HUDEP-2 (cell line): ENCODE measurements at regions not wholly inside any gene's neighbourhood (a gene's known extent, or its start where the extent isn't known, plus 50 kb on each side); places are given as distances from the start of the nearest gene placed in this dataset.

Source experiments
- DNase-seq, 76 experiments: peaks; one replicate each; lab custom pipeline; 2025; ENCODE audit not compliant: unreplicated experiment in 76 of 76; lab: John Stamatoyannopoulos, UW

DNA sequence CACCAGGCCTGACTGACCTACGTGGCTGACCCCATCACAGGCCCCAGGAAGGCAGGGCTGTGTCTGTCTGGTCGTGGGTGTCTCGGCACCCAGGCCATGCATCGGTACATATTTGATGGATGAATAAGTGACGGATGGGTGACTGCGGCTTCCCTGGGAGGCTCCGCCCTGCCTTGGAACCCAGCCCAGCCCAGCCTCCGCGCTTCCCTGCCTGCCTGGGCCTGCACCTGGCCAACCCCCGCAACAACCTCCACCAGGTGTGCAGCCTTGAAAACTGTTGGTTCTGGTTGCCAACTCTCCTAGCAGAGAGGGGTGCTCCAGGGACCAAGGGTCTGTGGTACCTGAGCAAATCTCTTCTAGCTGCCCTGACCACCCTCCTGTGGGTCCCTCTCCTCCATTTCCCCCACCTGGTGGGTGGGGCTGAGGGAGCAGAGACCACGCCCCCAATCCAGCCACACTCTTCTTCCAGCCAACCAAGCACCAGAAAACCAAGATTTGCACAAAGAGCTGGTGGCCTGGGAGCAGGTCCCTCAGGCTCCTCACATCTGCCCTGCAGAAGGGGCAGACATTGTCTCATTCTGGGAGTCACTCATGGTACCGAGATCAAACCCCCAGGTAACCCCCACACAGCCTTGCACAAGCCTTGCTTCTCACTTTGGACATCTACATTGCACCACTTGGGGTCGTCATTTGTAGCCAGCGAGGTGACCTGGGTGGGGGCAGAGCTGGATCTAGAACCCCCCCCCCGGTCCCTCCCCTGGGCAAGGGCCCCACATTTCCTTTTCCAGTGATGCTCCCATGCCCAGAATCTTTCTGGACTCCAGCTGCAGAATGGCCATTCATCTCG lies 100.6 kb upstream of the IER5L start:
- DNase-seq, result no peak

DNA sequence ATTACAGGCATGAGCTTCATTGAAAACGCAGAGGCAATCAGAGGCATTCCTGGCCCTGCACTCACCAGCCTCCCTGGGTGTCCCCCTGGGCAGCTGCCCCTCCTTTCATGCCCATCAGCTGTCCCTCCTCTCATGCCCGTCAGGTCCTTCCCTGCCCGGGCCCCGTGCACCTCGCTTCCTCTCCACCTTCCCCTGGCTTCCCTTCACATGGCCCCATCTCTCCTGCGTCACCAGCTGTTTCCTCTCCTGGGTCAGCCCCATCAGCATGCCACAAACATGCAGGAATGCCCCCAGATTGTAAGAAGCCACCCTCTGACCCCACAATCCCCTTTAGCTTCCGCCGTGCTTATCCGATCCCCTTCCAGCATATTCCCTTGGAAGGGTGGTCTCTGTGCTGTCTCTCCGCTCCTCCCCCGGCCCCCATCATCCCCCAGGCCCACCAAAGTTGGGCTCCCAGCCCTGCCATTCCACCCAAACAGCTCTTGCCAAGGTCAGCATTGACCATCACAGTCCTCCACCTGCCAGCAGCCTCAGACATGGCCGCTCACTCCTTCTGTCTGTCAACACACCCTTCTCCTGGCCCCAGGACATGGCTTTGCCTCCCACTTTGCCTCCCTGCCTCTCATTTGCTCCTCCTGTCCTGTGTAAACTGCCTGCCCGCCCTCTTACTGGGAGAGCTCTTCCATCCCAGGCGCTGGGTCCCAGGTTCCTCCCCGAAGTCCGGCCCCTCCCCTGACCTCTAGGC lies 98.6 kb upstream of the IER5L start:
- no peak for DNase-seq

DNA sequence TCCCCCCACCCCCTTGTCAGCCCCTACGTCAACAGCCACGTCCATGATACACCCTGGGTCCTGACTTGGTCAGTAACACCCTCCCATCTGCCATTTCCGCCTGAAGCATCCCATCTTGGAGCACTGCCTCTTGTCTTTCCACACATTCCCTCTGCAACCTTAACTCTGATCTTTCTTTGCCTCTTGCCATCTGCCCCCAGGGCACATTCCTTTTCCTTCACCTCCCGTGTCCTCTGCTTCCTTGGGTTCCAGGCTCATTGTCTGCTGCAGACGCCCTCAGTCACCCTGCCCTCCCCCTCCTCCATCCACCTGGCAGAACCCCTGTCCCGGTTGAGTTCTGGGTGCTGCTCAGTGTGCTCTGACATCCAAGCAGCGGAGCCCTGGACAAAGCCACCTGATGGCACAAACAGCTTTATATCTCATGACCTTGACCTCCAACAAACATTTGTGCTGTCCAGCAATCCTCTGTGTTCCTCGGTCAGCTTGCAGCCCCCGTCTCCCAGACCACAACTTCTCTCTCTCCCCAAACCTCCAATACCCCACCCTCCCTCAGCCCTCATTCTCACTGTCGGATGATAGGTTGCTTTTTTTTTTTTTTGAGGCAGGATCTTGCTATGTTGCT lies 97.7 kb upstream of the IER5L start:
- DNase-seq, result no peak

DNA sequence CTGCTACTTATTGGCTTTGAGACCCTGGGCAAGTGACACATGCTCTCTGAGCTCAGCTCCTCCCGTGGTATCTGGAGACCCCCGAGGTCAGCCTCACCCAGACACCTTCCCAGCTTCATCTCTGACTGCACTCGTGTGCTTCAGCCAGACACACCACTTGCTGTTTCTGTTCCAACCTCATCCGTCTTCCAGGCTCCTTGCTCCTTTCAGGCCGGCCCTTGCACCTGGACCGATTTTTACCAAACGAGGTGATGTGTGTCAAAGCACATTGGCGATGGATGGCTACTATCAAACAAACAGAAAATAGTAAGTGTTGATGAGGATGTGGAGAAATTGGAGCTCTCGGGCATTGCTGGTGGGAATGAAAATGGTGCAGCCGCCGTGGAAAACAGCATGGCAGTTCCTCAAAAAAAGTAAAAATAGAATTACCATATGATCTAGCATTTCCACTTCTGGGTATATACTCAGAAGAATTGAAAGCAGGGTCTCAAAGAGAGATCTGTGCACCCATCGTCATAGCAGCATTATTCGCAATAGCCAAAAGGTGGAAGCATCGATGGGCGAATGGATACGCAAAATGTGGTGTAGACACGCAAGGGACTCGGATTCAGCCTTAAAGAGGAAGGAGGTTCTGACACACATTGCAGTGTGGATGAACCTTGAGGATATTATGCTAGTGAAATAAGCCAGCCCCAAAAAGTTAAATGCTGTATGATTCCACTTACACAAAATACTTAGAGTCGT lies 96.1 kb upstream of the IER5L start:
- no peak for DNase-seq

DNA sequence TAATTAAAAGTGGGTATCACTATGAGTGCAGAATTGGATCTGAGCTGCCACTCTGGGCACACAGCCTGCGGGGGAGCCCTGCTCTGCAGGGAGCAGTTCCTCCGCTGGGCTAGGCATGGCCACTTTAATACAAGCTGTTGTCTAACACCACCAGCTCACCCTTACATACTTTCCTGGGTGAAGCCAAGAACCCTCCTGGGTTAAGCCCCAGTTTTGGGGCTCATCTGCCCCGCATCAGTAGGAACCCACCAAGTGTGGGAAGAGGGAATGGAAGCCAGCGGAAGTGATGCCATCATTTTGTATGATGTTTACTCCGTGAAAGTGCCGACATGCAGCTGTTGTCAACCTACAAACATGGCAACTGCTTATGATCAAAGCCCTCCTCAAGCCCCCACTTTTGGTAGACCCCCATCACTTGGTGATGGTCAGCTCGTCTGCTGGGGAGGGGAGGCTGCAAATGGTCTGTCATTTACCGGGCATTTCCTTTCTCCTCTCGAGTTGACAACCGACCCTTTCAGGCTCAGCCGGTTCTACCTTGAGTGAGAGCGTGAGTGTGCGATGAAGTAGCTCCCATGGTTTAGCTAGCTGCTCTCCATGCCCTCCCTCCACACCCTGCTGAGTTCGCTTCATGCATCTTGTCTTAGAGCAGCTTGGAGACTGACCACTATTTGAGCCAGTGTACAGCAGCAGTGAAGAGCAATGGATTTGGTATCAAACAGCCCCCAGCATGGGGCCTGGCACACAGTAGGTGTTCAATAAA lies 95.3 kb upstream of the IER5L start:
- DNase-seq, result no peak

DNA sequence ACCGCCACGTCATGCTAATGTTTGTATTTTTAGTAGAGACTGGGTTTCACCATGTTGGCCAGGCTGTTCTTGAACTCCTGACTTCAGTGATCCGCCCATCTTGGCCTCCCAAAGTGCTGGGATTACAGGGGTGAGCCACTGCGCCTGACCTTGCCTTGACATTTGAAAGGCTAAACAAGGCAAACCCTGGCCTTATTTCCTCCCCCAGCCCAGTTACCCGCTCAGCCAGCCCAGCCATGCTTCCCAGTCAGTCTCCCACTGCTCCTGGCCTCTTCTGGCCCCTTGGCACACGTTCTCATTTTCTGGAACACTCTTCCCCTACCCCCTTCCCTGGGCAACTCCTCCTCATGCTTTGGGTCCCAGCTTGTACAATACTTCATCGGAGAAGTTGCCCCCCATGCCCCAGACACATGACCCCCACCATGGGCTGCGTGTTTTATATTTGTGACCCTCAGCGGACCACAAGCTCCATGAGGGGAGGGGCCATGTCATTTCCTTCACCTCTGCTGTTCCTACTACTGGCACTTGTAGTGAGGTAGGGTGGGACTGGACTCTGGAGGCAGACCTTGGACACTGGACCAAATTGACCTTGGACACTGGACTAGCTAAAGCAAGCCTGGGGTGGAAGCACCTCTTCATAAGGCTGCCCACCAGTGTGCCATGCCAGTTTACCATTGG lies 94.4 kb upstream of the IER5L start:
- DNase-seq, result no peak

DNA sequence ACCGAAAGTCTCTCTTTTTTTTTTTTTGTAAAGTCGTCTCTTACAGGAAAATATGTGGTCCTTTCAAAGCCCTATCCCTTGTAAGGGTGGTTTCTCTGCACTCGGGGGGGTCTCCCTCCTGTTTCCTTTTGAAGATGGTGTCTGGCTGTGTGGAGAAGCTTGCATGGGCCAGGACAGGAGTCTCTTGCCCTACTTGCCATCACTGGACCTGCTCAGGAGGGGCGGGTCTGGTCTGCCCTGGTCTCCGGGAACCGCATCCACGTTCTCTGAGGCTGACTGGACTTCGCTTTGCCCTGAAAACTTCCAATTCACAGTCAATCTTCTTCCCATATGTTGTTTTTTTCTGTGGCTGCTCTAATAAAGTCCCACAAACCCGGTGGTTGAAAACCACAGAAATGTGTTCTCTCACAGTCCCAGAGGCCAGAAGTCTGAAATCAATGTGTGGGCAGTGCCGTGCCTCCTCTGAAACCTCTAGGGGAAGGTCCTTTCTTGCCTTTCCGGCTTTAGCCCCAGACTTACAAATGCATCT lies 92.9 kb upstream of the IER5L start:
- no peak for DNase-seq

DNA sequence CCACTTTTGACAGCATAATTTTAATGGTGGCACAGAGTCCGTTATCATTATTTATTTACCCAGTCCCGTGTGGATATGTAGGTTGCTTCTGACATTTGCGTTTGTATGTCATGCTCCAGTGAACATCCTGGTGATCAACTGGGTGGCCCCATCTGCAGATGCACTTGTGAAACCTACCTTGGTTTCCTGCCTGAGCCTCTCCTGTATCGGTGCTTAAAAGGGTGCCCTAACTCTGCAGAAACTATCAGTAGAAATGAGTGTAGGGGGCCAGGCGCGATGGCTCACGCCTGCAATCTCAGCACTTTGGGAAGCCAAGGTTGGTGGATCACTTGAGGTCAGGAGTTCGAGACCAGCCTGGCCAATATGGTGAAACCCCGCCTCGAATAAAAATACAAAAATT lies 92.1 kb upstream of the IER5L start:
- no peak for DNase-seq

DNA sequence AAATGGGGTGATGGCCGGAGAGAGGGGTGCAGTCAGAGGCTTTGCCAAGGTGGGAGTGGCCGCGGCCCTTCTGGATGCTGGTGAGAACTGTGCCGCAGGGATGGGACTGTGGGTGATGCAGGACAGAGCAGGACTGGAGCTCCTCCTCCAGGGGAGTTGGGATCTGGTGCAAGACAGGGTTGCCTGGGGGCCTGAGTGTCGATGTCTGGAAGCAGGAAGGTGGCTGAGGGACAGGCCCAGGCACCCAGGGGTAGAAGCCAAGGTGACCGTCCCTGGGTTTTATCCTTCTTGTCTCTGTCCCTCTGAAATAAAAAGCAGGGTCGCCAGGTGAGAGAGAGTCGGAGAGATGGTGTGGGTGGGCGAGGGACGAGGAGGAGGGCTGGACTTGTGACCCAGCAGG lies 89.1 kb upstream of the IER5L start:
- DNase-seq, result no peak

DNA sequence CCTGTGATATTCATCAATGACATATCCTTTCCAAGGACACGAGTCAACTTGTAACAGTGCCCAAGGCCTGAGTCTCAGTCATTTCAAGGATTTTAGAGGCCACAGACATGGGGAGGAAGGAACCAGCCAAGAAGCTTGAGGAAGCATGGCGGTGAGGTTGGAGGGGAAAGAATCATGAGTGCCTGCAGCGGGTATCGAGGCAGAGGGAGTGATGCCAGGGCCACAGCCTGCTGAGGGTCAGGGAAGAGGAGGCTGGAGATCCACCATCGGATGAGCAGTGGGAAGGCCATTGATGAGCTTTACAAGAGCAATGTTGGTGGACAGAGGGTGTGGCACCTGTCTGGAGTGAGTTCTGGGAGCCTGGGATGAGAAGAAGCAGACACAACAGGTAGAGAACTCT lies 88.5 kb upstream of the IER5L start:
- no peak for DNase-seq

DNA sequence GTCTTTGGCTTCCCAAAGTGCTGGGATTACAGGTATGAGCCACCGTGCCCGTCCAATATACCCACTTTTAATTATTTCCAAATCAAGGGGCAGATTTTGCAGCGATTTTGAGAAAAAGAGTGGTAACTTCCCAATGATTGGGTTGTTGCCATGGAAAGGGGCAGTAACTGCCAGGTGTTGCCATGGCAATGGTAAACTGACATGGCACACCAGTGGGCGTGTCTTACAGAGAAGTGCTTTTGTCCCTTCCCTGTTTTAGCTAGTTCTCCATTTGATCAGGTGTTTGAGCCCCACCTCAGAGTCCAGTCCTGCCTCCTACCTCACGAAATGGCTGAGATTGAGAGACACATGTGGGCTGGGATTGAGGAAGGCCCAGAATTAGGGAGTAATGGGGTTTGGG lies 86.3 kb upstream of the IER5L start:
- no peak for DNase-seq

DNA sequence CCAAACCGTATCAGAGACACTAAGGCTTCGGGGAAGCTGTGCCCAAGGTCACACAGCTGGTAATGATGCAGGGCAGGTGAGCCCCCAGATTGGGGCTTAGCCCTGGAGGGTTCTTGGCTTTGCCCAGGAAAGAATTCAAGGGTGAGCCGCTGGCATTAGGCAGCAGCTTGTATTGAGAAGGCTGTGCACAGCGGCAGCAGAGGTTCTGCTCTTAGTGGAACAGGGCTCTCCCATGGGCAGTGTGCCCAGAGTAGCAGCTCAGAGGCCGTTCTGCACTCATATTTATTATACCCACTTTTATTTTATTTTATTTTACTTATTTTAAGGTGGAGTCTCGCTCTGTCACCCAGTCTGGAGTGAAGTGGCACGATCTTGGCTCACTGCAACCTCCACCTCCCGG lies 85.8 kb upstream of the IER5L start:
- DNase-seq, result no peak

DNA sequence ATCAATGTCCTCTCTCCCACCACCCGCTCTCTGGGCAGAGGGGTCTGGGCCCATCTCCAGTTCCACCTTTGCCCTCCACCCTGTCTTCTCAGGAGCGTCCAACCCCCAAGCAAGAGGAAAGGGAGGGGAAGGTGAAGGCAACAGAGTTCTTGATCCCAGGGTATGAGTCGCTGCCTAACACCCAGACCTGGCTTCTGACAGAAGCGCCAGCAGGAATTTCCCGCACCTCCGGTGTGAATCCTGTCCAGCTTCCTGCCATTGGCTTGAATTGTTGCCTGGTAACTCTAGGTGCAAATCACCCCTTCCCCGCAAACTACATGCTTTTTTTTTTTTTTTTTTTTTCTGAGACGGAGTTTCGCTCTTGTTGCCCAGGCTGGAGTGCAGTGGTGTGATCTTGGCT lies 84.2 kb upstream of the IER5L start:
- DNase-seq, result no peak

DNA sequence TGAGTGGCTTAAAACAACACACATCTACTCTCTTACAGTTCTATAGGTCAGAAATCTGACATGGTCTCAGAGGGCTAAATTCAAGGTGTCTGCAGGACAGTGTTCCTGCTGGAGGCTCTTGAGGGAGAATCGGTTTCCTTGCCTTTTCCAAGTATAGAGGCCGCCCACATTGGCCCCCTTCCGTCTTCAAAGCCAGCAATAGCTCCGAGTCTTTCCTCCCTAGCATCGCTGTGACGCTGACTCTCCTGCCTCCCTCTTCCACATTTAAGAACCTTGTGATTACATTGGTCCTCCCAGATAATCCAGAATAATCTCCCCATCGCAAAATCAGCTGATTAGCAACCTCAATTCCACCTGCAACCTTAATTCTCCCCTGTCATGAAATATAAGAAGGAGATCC lies 81.3 kb upstream of the IER5L start:
- no peak for DNase-seq

DNA sequence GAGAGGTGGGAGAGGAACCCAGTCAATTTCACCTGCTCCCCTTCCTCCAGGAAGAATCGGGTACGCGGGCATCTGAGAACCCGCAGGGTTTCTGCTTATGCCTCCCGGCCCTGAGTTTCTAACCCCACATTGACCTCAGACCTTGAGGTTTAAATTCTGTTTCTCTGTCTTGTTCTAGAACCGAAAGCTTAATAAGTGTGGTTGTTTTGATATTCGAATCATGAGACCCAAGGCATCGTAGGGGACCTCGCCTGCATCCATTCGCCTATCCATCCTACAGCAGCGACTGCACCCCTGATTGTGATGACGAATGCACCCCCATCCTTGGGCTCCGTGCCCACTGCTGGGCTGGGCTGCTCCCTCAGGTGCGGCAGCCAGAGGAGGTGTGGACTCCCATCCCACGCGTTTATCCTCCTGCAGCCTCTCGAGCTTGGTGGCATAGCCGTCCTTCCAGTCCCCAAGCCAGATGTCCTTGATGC lies 80.8 kb upstream of the IER5L start:
- DNase-seq, result no peak

DNA sequence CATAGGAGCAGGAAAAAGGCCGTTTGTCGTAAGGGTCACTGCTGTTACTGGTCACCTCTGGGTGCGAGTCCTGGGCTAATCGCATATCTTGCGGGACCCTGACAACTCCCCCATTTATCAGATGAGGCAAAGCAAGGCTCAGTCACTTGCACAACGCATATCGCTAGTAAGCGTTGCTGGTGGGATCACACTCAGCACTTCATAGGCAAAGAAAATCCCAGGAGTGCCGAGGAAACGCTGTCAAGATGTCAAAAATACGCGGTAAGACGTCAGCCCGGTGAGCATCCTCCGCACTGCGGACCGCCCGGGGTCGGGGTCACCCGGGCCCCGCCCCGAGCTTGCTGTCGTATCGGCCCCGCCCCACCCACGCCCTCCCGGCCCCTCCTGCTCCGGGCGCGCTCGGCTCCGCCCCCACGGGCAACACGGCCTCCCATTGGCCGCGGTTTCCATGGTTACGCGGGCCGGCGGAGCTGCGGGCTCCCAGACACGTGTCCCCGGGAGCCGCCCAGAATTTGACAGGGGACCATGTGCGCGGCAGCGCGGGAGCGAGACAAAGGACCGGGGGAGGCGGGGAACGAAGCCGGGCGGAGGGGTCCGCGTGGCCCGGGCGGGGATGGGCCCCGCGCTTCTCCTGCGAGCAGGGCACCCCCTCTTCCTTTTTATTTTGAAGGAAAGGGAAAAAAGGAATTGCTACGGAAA lies 80.2 kb upstream of the IER5L start:
- DNase-seq, result peak in 70 of 76 experiments; percentile 4 to 87 (median 56)

DNA sequence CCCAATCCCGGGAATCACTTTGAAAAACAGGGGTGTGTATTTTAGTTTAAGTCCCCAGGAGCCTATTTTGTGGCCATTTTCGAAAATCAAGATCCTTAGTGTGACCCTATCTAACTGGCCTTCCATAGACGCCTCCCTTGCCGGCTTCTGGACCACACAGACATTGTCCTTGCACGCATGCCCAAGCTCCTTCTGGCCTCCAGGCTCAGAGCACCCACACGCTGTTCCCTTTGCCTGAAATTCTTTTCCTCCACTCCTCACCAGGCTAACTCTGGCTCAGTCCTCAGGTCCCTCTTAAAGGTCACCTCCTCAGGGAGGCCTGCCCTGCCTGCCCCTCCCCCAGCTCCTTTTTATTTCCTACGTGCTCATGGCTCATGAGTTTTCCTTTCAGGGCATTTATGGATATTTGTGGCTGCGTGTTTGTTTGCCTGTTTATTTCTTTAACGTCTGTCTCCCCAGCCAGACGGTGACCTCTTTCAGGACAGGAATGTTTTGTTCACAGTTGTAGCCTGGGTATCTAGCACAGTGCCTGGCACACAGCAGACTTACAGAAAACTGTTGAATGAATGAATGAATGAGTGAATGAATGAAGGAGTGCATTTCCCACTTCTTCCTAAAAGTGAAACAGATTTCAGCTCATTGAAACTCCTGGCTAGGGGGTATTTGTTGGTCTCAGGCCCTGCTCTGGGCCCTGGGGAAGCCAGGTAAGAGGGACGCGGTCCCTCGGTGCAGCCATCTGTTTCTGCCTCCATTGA lies 79.1 kb upstream of the IER5L start:
- DNase-seq, result no peak
